HCT116 (cell line): ENCODE measurements at regions not wholly inside any gene's neighbourhood (a gene's known extent, or its start where the extent isn't known, plus 50 kb on each side); places are given as distances from the start of the nearest gene placed in this dataset.

Experiments used
- ATAC-seq: fragments of 200-7000 bp; cut with Tn5 transposase; 2 replicates; pipeline ENCODE4 v1.9.1; 2020; ENCODE audit warnings: mild to moderate bottlenecking, moderate library complexity
- BruUV-seq: library from RNA; stranded (reverse); fragments of 400-500 nt; replicated peaks from 2 replicates; lab custom pipeline; 2021; lab: Mats Ljungman, UMichigan
- CTCF ChIA-PET: fragments of 300-600 bp; sonication (Branson Sonifier 250); formaldehyde crosslinking; loops from one replicate; lab custom pipeline; 2021; ENCODE audit warnings: antibody characterized with exemption; lab: Charles Lee
- POLR2A ChIA-PET: fragments of 300-600, 350-600 bp; sonication (Branson Sonifier 250); formaldehyde crosslinking; loops from one replicate; lab custom pipeline; 2021; ENCODE audit warnings: antibody characterized with exemption; lab: Charles Lee
- RAD21 ChIA-PET, 2 experiments: fragments of 300-600 bp; sonication (Branson Sonifier 250); formaldehyde crosslinking; loops; one replicate each; lab custom pipeline; 2023; ENCODE audit warnings: low total read pairs in 2 of 2; ENCODE audit not compliant: uncharacterized antibody in 2 of 2, unreplicated experiment in 2 of 2, low non-redundant PET in 1 of 2; lab: Charles Lee
- DNase-seq: peaks from one replicate; pipeline ENCODE4 v3.0.0-alpha.2; 2010; ENCODE audit warnings: low read depth, low spot score
- H2AFZ ChIP-seq: fragments of 200-600 bp; shearing (Covaris generic), sonication (generic); 2 replicates; pipeline ENCODE4 v1.6.1; 2017; ENCODE audit warnings: low read depth, mixed run types, mixed read lengths, antibody characterized with exemption, low read length; ENCODE audit not compliant: poor library complexity, severe bottlenecking
- H3K27ac ChIP-seq: 2 replicates; pipeline ENCODE4 v1.5.1; 2012; ENCODE audit warnings: low read depth, low read length
- H3K27me3 ChIP-seq: fragments of 200-600 bp; sonication (generic); 2 replicates; pipeline ENCODE4 v1.6.1; 2016; ENCODE audit warnings: mixed run types, low read length, mixed read lengths; ENCODE audit not compliant: insufficient read depth
- H3K36me3 ChIP-seq, 2 experiments: fragments of 200-500 bp in 1 of 2; fragments of 200-600 bp in 1 of 2; sonication (Bioruptor generic) in 1 of 2; sonication (generic) in 1 of 2; 2 replicates each; pipeline versions ENCODE4 v1.5.1 to v1.6.1; 2014 to 2016; ENCODE audit warnings: low read length in 2 of 2, inconsistent platforms in 1 of 2, mixed read lengths in 1 of 2, mixed run types in 1 of 2; ENCODE audit not compliant: insufficient read depth in 2 of 2, control insufficient read depth in 1 of 2
- H3K4me1 ChIP-seq, 2 experiments: fragments of 200-600 bp in 1 of 2; sonication (generic) in 1 of 2; 2 replicates each; pipeline versions ENCODE4 v1.5.1 to v1.6.1; 2012 to 2017; ENCODE audit warnings: low read length in 2 of 2, inconsistent platforms in 1 of 2, mild to moderate bottlenecking in 1 of 2, mixed read lengths in 1 of 2, mixed run types in 1 of 2, moderate library complexity in 1 of 2; ENCODE audit not compliant: insufficient read depth in 2 of 2, control insufficient read depth in 1 of 2
- H3K4me2 ChIP-seq: fragments of 200-600 bp; sonication (generic); 2 replicates; pipeline ENCODE4 v1.6.1; 2017; ENCODE audit warnings: mixed run types, low read length, mixed read lengths
- H3K4me3 ChIP-seq, 2 experiments: fragments of 200-600 bp in 1 of 2; sonication (generic) in 1 of 2; replicated peaks in 1 of 2; 2 replicates each; pipeline ENCODE4 v1.5.1; 2011 to 2016; ENCODE audit warnings: low read length in 2 of 2, control low read depth in 1 of 2, low read depth in 1 of 2, mild to moderate bottlenecking in 1 of 2, mixed read lengths in 1 of 2, mixed run types in 1 of 2
- H3K79me2 ChIP-seq: fragments of 200-600 bp; sonication (generic); 2 replicates; pipeline ENCODE4 v1.6.1; 2017; ENCODE audit warnings: mild to moderate bottlenecking, mixed run types, low read length, moderate library complexity, mixed read lengths; ENCODE audit not compliant: insufficient read depth
- H3K9ac ChIP-seq: fragments of 200-600 bp; sonication (generic); 2 replicates; pipeline ENCODE4 v1.6.1; 2016; ENCODE audit warnings: low read length, mixed read lengths
- H3K9me2 ChIP-seq: fragments of 200-600 bp; sonication (generic), shearing (Covaris generic); 2 replicates; pipeline ENCODE4 v1.6.1; 2017; ENCODE audit warnings: mixed run types, mild to moderate bottlenecking, moderate library complexity; ENCODE audit not compliant: insufficient read depth
- H3K9me3 ChIP-seq, 2 experiments: fragments of 200-500 bp in 1 of 2; fragments of 200-600 bp in 1 of 2; sonication (Bioruptor generic) in 1 of 2; sonication (generic) in 1 of 2; 2 replicates each; pipeline ENCODE4 v1.6.1; 2014 to 2017; ENCODE audit warnings: low read length in 2 of 2, mixed read lengths in 2 of 2, inconsistent platforms in 1 of 2, low read depth in 1 of 2, mild to moderate bottlenecking in 1 of 2, mixed run types in 1 of 2, moderate library complexity in 1 of 2; ENCODE audit not compliant: control insufficient read depth in 1 of 2, insufficient read depth in 1 of 2
- H4K20me1 ChIP-seq: fragments of 200-600 bp; sonication (generic), shearing (Covaris generic); 2 replicates; pipeline ENCODE4 v1.6.1; 2017; ENCODE audit warnings: mixed run types, mild to moderate bottlenecking, moderate library complexity; ENCODE audit not compliant: insufficient read depth
- ATF3 ChIP-seq: IDR thresholded peaks from 2 replicates; pipeline ENCODE4 v1.6.1; 2012
- CBX3 ChIP-seq: IDR thresholded peaks from 2 replicates; pipeline ENCODE4 v1.6.1; 2012; ENCODE audit warnings: low read depth
- CTCF ChIP-seq, 3 experiments: fragments of 200-600 bp in 1 of 3; sonication (generic) in 1 of 3; IDR thresholded peaks in 2 of 3; conservative IDR thresholded peaks in 1 of 3; 2 replicates each; pipeline ENCODE4 v1.5.1; 2012 to 2017; ENCODE audit warnings: low read depth in 2 of 3, low read length in 2 of 3, antibody characterized with exemption in 1 of 3, borderline replicate concordance in 1 of 3, control low read depth in 1 of 3, mild to moderate bottlenecking in 1 of 3, mixed read lengths in 1 of 3, mixed run types in 1 of 3, moderate library complexity in 1 of 3; ENCODE audit not compliant: insufficient read depth in 1 of 3
- EGR1 ChIP-seq: IDR thresholded peaks from 2 replicates; pipeline ENCODE4 v1.6.1; 2012; ENCODE audit warnings: low read depth
- EZH2 ChIP-seq: fragments of 200-600 bp; sonication (generic); IDR thresholded peaks from 2 replicates; pipeline ENCODE4 v1.6.1; 2017; ENCODE audit warnings: antibody characterized with exemption, mixed run types
- EZH2phosphoT487 ChIP-seq: fragments of 200-600 bp; IDR thresholded peaks from 2 replicates; pipeline ENCODE4 v1.6.1; 2018; ENCODE audit warnings: antibody characterized with exemption, borderline replicate concordance
- FOSL1 ChIP-seq: IDR thresholded peaks from 2 replicates; pipeline ENCODE4 v1.6.1; 2012; ENCODE audit warnings: low read depth
- JUND ChIP-seq: IDR thresholded peaks from 2 replicates; pipeline ENCODE4 v1.6.1; 2012
- MAX ChIP-seq: IDR thresholded peaks from 2 replicates; pipeline ENCODE4 v1.6.1; 2012
- POLR2AphosphoS5 ChIP-seq: IDR thresholded peaks from 2 replicates; pipeline ENCODE4 v1.6.1; 2011; ENCODE audit warnings: mild to moderate bottlenecking, low read depth, low read length, moderate library complexity
- SIN3A ChIP-seq: IDR thresholded peaks from 2 replicates; pipeline ENCODE4 v1.6.1; 2012; ENCODE audit warnings: low read depth
- SP1 ChIP-seq: IDR thresholded peaks from 2 replicates; pipeline ENCODE4 v1.6.1; 2012; ENCODE audit warnings: low read depth
- SRF ChIP-seq: IDR thresholded peaks from 2 replicates; pipeline ENCODE4 v1.6.1; 2012; ENCODE audit warnings: low read depth
- ZFX ChIP-seq: fragments of 450-650 bp; IDR thresholded peaks from 2 replicates; pipeline ENCODE4 v1.6.1; 2017
- ZNF274 ChIP-seq: fragments of 200-500 bp; sonication (Bioruptor generic); IDR thresholded peaks from 2 replicates; pipeline ENCODE4 v1.6.1; 2014; ENCODE audit warnings: mild to moderate bottlenecking, low read depth, low read length, inconsistent platforms
- intact Hi-C: fragments of 100-400 bp; cut with micrococcal nuclease; formaldehyde crosslinking; loops from 2 replicates; pipeline ENCODE4 v1.10.0; 2022
- TF ChIP-seq, protein P1 (sequence below): IDR thresholded peaks from 2 replicates; pipeline ENCODE4 v1.6.1; 2012; ENCODE audit warnings: low read depth

DNA sequence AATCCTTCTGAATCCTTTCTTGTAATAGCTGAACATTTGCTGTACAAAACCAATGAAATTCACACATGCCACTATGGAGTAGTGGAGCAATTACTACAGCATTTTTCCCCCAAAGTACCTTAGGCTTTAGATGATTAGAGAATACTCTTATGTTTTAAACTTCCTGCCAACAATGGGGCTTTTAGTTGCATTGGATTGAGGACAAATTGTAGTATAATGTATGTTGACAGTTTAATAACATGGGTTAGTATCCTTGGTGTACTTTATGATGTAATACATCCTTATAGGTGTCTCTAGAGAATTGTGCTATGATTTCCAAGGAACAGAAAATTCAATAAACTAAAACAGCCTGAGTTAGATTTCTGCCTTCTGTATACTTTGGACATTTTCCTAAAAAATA lies 422.7 kb upstream of the GRAMD2B start (continued):
- TF ChIP-seq, protein P1, sequence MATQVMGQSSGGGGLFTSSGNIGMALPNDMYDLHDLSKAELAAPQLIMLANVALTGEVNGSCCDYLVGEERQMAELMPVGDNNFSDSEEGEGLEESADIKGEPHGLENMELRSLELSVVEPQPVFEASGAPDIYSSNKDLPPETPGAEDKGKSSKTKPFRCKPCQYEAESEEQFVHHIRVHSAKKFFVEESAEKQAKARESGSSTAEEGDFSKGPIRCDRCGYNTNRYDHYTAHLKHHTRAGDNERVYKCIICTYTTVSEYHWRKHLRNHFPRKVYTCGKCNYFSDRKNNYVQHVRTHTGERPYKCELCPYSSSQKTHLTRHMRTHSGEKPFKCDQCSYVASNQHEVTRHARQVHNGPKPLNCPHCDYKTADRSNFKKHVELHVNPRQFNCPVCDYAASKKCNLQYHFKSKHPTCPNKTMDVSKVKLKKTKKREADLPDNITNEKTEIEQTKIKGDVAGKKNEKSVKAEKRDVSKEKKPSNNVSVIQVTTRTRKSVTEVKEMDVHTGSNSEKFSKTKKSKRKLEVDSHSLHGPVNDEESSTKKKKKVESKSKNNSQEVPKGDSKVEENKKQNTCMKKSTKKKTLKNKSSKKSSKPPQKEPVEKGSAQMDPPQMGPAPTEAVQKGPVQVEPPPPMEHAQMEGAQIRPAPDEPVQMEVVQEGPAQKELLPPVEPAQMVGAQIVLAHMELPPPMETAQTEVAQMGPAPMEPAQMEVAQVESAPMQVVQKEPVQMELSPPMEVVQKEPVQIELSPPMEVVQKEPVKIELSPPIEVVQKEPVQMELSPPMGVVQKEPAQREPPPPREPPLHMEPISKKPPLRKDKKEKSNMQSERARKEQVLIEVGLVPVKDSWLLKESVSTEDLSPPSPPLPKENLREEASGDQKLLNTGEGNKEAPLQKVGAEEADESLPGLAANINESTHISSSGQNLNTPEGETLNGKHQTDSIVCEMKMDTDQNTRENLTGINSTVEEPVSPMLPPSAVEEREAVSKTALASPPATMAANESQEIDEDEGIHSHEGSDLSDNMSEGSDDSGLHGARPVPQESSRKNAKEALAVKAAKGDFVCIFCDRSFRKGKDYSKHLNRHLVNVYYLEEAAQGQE: no peak
- TF ChIP-seq ATF3: no peak

DNA sequence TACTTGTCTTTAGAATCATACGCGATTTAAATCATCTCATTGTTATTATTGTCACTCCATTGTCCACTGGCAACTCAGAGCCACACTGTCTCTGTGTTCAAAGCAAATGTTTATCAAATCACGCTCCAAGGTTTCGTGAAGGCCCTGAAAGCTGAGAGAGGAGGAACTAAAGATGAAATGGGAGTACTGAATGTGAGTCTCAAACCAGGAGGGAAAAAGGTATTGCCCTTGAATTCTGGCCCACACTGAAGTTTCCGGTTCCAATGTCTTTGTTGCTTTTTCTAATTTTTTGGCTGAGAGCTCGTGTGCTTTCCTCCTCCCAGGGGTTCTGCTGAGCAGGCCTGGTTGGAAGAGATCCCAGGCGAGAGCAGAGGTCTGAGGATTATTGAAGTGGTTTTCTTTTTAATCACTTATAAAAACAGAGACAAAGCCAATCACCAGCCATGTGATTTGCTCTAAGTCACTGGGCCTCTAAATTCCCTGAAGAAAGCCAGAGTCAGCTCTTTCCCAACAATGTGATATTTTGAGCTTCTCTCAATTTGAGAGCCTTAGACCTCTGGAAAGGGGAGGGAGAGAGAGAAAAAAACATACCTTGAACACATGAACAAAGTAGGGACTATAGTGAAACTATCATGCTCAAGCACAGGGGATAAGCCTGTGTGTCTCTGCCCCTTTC lies 420.8 kb upstream of the GRAMD2B start:
- RAD21 ChIA-PET: no interaction called here
- no peaks in the 10 kb centered on the region for H3K36me3 ChIP-seq
- no peak overlapping the region for H3K4me2 ChIP-seq
- no peaks in the 10 kb centered on the region for H3K9me2 ChIP-seq
- no peak overlapping the region for H3K27ac ChIP-seq
- TF ChIP-seq ZNF274: no peak
- TF ChIP-seq ATF3: no peak
- TF ChIP-seq ZFX: no peak
- no peak for TF ChIP-seq SIN3A
- TF ChIP-seq SP1: no peak
- TF ChIP-seq CBX3: no peak
- TF ChIP-seq MAX: no peak
- no peak for TF ChIP-seq SRF
- TF ChIP-seq FOSL1: no peak
- no peak for TF ChIP-seq JUND
- TF ChIP-seq POLR2AphosphoS5: no peak
- no peak for TF ChIP-seq EZH2
- TF ChIP-seq EGR1: no peak
- TF ChIP-seq CTCF (IDR thresholded peaks at IDR 0.05 in 2 of 3, conservative IDR thresholded peaks at IDR 0.05 in 1 of 3; ENCODE audit: borderline replicate concordance in 1 of 3, insufficient read depth in 1 of 3, low read depth in 2 of 3, low read length in 2 of 3): no peak
- no peak for TF ChIP-seq EZH2phosphoT487
- intact Hi-C loops: no loop called here
- no peak overlapping the region for H3K9ac ChIP-seq
- no peaks in the 10 kb centered on the region for H3K79me2 ChIP-seq
- DNase-seq (no peak), ATAC-seq (no peak)
- CTCF ChIA-PET: no interaction called here
- H3K4me1 ChIP-seq: no peaks in the 10 kb centered on the region; a peak in 1 of 4 replicates
- no peaks in the 10 kb centered on the region for H3K27me3 ChIP-seq
- no peaks in the 10 kb centered on the region for H3K9me3 ChIP-seq
- no peak overlapping the region for H2AFZ ChIP-seq
- no peak overlapping the region for H3K4me3 ChIP-seq
- no TSS peak for BruUV-seq
- no peaks in the 10 kb centered on the region for H4K20me1 ChIP-seq
- POLR2A ChIA-PET: no interaction called here
